K562 (cell line): ENCODE measurements at regions not wholly inside any gene's neighbourhood (a gene's known extent, or its start where the extent isn't known, plus 50 kb on each side); places are given as distances from the start of the nearest gene placed in this dataset.

Experiments
- BACH1 ChIP-seq: fragments of 200-800 bp; sonication (Bioruptor generic); IDR thresholded peaks from 2 replicates; pipeline ENCODE4 v1.6.1; 2016; ENCODE audit warnings: missing genetic modification characterization, missing compliant biosample characterization
- DIDO1 ChIP-seq: fragments of 450-650 bp; IDR thresholded peaks from 2 replicates; pipeline ENCODE4 v1.6.1; 2016; ENCODE audit warnings: low read depth, missing biosample characterization, missing genetic modification characterization
- FOXK2 ChIP-seq, 2 experiments: fragments of 450-650 bp; IDR thresholded peaks in 1 of 2; conservative IDR thresholded peaks in 1 of 2; 2 replicates each; pipeline ENCODE4 v1.6.1; 2016; ENCODE audit warnings: low read depth in 2 of 2, mild to moderate bottlenecking in 1 of 2
- GATAD2A ChIP-seq: fragments of 450-650 bp; IDR thresholded peaks from 2 replicates; pipeline ENCODE4 v1.6.1; 2017
- PBX2 ChIP-seq, 2 experiments: IDR thresholded peaks in 1 of 2; conservative IDR thresholded peaks in 1 of 2; 2 replicates each; pipeline ENCODE4 v1.6.1; 2016; ENCODE audit warnings: low read depth in 2 of 2, mild to moderate bottlenecking in 1 of 2, missing compliant biosample characterization in 1 of 2, missing genetic modification characterization in 1 of 2, moderate library complexity in 1 of 2
- SMAD4 ChIP-seq: fragments of 250-450 bp; sonication (Bioruptor Pico); conservative IDR thresholded peaks from 2 replicates; pipeline ENCODE4 v1.8.0; 2021; ENCODE audit warnings: inconsistent platforms, mild to moderate bottlenecking, moderate library complexity
- SRSF7 ChIP-seq: fragments of 200-400 bp; formaldehyde crosslinking; optimal IDR thresholded peaks from 2 replicates; pipeline ENCODE3; 2017; ENCODE audit warnings: mild to moderate bottlenecking, low read depth, low read length
- SUPT5H ChIP-seq: fragments of 450-650 bp; IDR thresholded peaks from 2 replicates; pipeline ENCODE4 v1.6.1; 2016
- THRAP3 ChIP-seq: fragments of 450-650 bp; IDR thresholded peaks from 2 replicates; pipeline ENCODE4 v1.6.1; 2016; ENCODE audit warnings: mild to moderate bottlenecking, inconsistent platforms, borderline replicate concordance
- ZEB2 ChIP-seq: fragments of 450-650 bp; IDR thresholded peaks from 2 replicates; pipeline ENCODE4 v1.6.1; 2016
- ZNF778 ChIP-seq: fragments of 450-650 bp; formaldehyde crosslinking; IDR thresholded peaks from 2 replicates; pipeline ENCODE4 v1.4.0; 2020; ENCODE audit warnings: mild to moderate bottlenecking, moderate library complexity
- TF ChIP-seq, protein P1 (sequence below), 2 experiments: fragments of 450-650 bp; IDR thresholded peaks; 2 replicates each; pipeline ENCODE4 v1.6.1; 2016; ENCODE audit warnings: mild to moderate bottlenecking in 2 of 2, borderline replicate concordance in 1 of 2, low read depth in 1 of 2, moderate library complexity in 1 of 2
- TF ChIP-seq, protein P2 (sequence below): IDR thresholded peaks from 2 replicates; pipeline ENCODE4 v1.6.1; 2011; ENCODE audit warnings: borderline replicate concordance, low read depth, mild to moderate bottlenecking, moderate library complexity, low read length; ENCODE audit not compliant: insufficient read depth, poor library complexity, severe bottlenecking

- TF ChIP-seq PBX2 (CRISPR knock-in tag; IDR thresholded peaks at IDR 0.05; ENCODE audit: low read depth) (peak; percentile 21; the same call in 1 of the 2 replicates), PBX2 (tag; conservative IDR thresholded peaks at IDR 0.05; ENCODE audit: low read depth) (peak; percentile 94), SRSF7 (no peak), ZNF778 (CRISPR knock-in tag) (no peak), FOXK2 (conservative IDR thresholded peaks at IDR 0.05 in 1 of 2, IDR thresholded peaks at IDR 0.05 in 1 of 2; ENCODE audit: low read depth in 2 of 2) (no peak), GATAD2A (no peak), ZEB2 (no peak), SUPT5H (no peak), SMAD4 (peak; percentile 64; the same call in 1 of the 2 replicates), THRAP3 (no peak), DIDO1 (tag) (no peak), BACH1 (tag) (no peak)
- TF ChIP-seq, protein P1, sequence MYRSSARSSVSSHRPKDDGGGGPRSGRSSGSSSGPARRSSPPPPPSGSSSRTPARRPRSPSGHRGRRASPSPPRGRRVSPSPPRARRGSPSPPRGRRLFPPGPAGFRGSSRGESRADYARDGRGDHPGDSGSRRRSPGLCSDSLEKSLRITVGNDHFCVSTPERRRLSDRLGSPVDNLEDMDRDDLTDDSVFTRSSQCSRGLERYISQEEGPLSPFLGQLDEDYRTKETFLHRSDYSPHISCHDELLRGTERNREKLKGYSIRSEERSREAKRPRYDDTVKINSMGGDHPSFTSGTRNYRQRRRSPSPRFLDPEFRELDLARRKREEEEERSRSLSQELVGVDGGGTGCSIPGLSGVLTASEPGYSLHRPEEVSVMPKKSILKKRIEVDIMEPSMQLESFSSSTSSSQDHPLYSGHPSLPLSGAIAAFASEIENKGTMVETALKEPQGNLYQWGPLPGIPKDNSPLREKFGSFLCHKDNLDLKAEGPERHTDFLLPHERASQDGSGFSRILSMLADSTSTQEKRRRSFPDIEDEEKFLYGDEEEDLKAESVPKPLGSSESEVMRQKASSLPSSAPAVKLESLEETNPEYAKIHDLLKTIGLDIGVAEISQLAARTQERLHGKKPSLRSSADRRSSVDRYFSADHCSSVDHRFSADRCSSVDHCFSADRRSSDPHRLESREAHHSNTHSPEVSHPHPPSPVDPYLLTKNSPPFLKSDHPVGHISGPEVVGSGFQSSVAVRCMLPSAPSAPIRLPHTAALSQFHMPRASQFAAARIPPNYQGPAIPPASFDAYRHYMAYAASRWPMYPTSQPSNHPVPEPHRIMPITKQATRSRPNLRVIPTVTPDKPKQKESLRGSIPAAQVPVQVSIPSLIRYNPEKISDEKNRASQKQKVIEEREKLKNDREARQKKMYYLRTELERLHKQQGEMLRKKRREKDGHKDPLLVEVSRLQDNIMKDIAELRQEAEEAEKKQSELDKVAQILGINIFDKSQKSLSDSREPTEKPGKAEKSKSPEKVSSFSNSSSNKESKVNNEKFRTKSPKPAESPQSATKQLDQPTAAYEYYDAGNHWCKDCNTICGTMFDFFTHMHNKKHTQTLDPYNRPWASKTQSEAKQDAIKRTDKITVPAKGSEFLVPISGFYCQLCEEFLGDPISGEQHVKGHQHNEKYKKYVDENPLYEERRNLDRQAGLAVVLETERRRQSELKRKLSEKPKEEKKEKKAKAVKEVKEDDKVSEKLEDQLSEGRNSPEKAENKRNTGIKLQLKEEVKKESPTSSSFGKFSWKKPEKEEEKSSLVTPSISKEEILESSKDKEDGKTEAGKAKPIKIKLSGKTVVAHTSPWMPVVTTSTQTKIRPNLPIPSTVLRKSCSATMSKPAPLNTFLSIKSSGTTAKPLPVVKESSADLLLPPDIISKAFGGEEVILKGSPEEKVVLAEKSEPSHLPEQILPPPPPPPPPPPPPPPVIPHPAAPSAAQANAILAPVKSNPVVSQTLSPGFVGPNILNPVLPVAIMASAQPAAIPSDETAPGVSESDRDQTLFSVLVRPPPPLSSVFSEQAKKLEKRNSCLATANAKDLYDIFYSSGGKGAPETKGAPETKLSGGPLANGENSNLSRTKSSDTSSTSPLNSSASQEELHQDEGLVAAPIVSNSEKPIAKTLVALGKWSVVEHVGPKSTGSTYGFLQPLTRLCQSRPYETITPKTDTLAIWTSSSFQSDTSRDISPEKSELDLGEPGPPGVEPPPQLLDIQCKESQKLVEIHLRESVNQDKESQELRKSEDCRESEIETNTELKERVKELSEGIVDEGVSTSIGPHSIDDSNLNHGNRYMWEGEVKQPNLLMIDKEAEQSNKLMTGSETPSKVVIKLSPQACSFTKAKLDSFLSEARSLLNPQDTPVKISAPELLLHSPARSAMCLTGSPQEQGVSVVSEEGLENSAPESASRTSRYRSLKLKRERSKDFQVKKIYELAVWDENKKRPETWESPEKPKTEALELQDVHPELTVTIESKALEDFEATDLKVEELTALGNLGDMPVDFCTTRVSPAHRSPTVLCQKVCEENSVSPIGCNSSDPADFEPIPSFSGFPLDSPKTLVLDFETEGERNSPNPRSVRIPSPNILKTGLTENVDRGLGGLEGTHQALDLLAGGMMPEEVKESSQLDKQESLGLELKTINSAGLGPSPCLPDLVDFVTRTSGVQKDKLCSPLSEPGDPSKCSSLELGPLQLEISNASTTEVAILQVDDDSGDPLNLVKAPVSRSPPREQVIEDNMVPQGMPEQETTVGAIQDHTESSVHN (IDR thresholded peaks at IDR 0.05; ENCODE audit: borderline replicate concordance in 1 of 2, low read depth in 1 of 2) = no peak
- TF ChIP-seq, protein P2, sequence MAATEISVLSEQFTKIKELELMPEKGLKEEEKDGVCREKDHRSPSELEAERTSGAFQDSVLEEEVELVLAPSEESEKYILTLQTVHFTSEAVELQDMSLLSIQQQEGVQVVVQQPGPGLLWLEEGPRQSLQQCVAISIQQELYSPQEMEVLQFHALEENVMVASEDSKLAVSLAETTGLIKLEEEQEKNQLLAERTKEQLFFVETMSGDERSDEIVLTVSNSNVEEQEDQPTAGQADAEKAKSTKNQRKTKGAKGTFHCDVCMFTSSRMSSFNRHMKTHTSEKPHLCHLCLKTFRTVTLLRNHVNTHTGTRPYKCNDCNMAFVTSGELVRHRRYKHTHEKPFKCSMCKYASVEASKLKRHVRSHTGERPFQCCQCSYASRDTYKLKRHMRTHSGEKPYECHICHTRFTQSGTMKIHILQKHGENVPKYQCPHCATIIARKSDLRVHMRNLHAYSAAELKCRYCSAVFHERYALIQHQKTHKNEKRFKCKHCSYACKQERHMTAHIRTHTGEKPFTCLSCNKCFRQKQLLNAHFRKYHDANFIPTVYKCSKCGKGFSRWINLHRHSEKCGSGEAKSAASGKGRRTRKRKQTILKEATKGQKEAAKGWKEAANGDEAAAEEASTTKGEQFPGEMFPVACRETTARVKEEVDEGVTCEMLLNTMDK = no peak
These were observed 474.2 kb downstream of the DSC3 start (continued) for GRCh38 chr18:30568333-30568732.
